GM23338 (cell line): ENCODE measurements at regions not wholly inside any gene's neighbourhood (a gene's known extent, or its start where the extent isn't known, plus 50 kb on each side); places are given as distances from the start of the nearest gene placed in this dataset.

Experiments used
- ATAC-seq: fragments of 200-7000 bp; cut with Tn5 transposase; 3 replicates; pipeline ENCODE4 v1.9.1; 2020
- DNase-seq: peaks from one replicate; pipeline ENCODE4 v3.0.0-alpha.2; 2015; ENCODE audit warnings: low spot score
- H2AFZ ChIP-seq: fragments of 200-600 bp; sonication (generic); 2 replicates; pipeline ENCODE4 v1.8.0; 2016; ENCODE audit warnings: antibody characterized with exemption, mild to moderate bottlenecking, moderate library complexity
- H3F3A ChIP-seq: fragments of 200-600 bp; sonication (generic); replicated peaks from 2 replicates; pipeline ENCODE4 v1.8.0; 2017; ENCODE audit warnings: antibody characterized with exemption, mixed run types, low read depth
- H3K27ac ChIP-seq: fragments of 200-600 bp; sonication (generic); 2 replicates; pipeline ENCODE4 v1.6.1; 2016; ENCODE audit warnings: low read depth
- H3K27me3 ChIP-seq: fragments of 200-600 bp; sonication (generic); 2 replicates; pipeline ENCODE4 v1.8.0; 2016; ENCODE audit warnings: mild to moderate bottlenecking, mixed run types, moderate library complexity; ENCODE audit not compliant: insufficient read depth
- H3K36me3 ChIP-seq: fragments of 200-600 bp; sonication (generic); 2 replicates; pipeline ENCODE4 v1.8.0; 2016; ENCODE audit warnings: mild to moderate bottlenecking; ENCODE audit not compliant: insufficient read depth
- H3K4me1 ChIP-seq: fragments of 200-600 bp; sonication (generic); 2 replicates; pipeline ENCODE4 v1.8.0; 2016; ENCODE audit warnings: mild to moderate bottlenecking, moderate library complexity; ENCODE audit not compliant: insufficient read depth
- H3K4me2 ChIP-seq: fragments of 200-600 bp; sonication (generic); 2 replicates; pipeline ENCODE4 v1.7.1; 2017; ENCODE audit warnings: mixed run types
- H3K4me3 ChIP-seq: fragments of 200-600 bp; sonication (generic); 2 replicates; pipeline ENCODE4 v1.6.1; 2016; ENCODE audit warnings: mixed run types
- H3K79me2 ChIP-seq: fragments of 200-600 bp; sonication (generic); replicated peaks from 2 replicates; pipeline ENCODE4 v1.8.0; 2017; ENCODE audit warnings: mild to moderate bottlenecking; ENCODE audit not compliant: insufficient read depth
- H3K9me2 ChIP-seq: fragments of 200-600 bp; sonication (generic); 2 replicates; pipeline ENCODE4 v1.8.0; 2017; ENCODE audit not compliant: insufficient read depth
- H4K20me1 ChIP-seq: fragments of 200-600 bp; sonication (generic); replicated peaks from 2 replicates; pipeline ENCODE4 v1.8.0; 2017; ENCODE audit warnings: mild to moderate bottlenecking; ENCODE audit not compliant: insufficient read depth
- H3K27ac Mint-ChIP-seq: 2 replicates; pipeline ENCODE4 v1.8.0; 2020; ENCODE audit warnings: inconsistent platforms, mild to moderate bottlenecking, moderate library complexity, mixed read lengths
- H3K27me3 Mint-ChIP-seq: 3 replicates; pipeline ENCODE4 v1.8.0; 2022; ENCODE audit warnings: low read depth, mild to moderate bottlenecking, moderate library complexity, mixed read lengths, inconsistent platforms; ENCODE audit not compliant: insufficient read depth, poor library complexity
- H3K36me3 Mint-ChIP-seq: 3 replicates; pipeline ENCODE4 v1.8.0; 2021; ENCODE audit warnings: low read depth, mild to moderate bottlenecking, inconsistent platforms, moderate library complexity, mixed read lengths
- H3K4me1 Mint-ChIP-seq: 3 replicates; pipeline ENCODE4 v1.8.0; 2020; ENCODE audit warnings: mild to moderate bottlenecking, inconsistent platforms, mixed read lengths
- H3K4me3 Mint-ChIP-seq: 3 replicates; pipeline ENCODE4 v1.8.0; 2021; ENCODE audit warnings: moderate library complexity, mild to moderate bottlenecking, inconsistent platforms, mixed read lengths
- H3K9me3 Mint-ChIP-seq: 3 replicates; pipeline ENCODE4 v1.8.0; 2020; ENCODE audit warnings: moderate library complexity, mild to moderate bottlenecking, inconsistent platforms, mixed read lengths
- CREB1 ChIP-seq: fragments of 250-450 bp; sonication (Bioruptor Pico); IDR thresholded peaks from 2 replicates; pipeline ENCODE4 v1.5.0; 2020; ENCODE audit warnings: low read depth, mild to moderate bottlenecking, moderate library complexity
- CTCF ChIP-seq, 2 experiments: fragments of 200-600 bp in 1 of 2; sonication (generic) in 1 of 2; conservative IDR thresholded peaks; 2 replicates each; pipeline versions ENCODE4 v1.5.1 to v1.6.1; 2016 to 2017; ENCODE audit warnings: antibody characterized with exemption in 2 of 2, low read depth in 2 of 2, mild to moderate bottlenecking in 2 of 2, moderate library complexity in 1 of 2
- ETS1 ChIP-seq: IDR thresholded peaks from 2 replicates; pipeline ENCODE4 v1.6.1; 2016; ENCODE audit warnings: antibody characterized with exemption
- EZH2 ChIP-seq: fragments of 200-600 bp; sonication (generic); IDR thresholded peaks from one replicate; pipeline ENCODE4 v1.8.0; 2017; ENCODE audit warnings: antibody characterized with exemption, mild to moderate bottlenecking, low read depth; ENCODE audit not compliant: unreplicated experiment
- EZH2phosphoT487 ChIP-seq: fragments of 200-600 bp; sonication (generic); IDR thresholded peaks from one replicate; pipeline ENCODE4 v1.8.1; 2018; ENCODE audit warnings: antibody characterized with exemption; ENCODE audit not compliant: unreplicated experiment
- JUNB ChIP-seq: IDR thresholded peaks from one replicate; pipeline ENCODE4 v1.6.1; 2016; ENCODE audit warnings: antibody characterized with exemption; ENCODE audit not compliant: unreplicated experiment
- NANOG ChIP-seq: IDR thresholded peaks from 2 replicates; pipeline ENCODE4 v1.6.1; 2016; ENCODE audit warnings: antibody characterized with exemption, borderline replicate concordance
- POLR2AphosphoS5 ChIP-seq: IDR thresholded peaks from 2 replicates; pipeline ENCODE4 v1.6.1; 2016; ENCODE audit warnings: antibody characterized with exemption, low read depth
- REST ChIP-seq: IDR thresholded peaks from one replicate; pipeline ENCODE4 v1.6.1; 2018; ENCODE audit warnings: antibody characterized with exemption; ENCODE audit not compliant: unreplicated experiment
- STAT1 ChIP-seq: IDR thresholded peaks from one replicate; pipeline ENCODE4 v1.6.1; 2016; ENCODE audit warnings: antibody characterized with exemption; ENCODE audit not compliant: unreplicated experiment
- ZNF114 ChIP-seq: fragments of 250-450 bp; sonication (Bioruptor Pico); IDR thresholded peaks from 2 replicates; pipeline ENCODE4 v1.5.0; 2020; ENCODE audit warnings: mild to moderate bottlenecking, moderate library complexity
- ZNF331 ChIP-seq: fragments of 250-450 bp; sonication (Bioruptor Pico); IDR thresholded peaks from 2 replicates; pipeline ENCODE4 v1.5.0; 2020; ENCODE audit warnings: low read depth, mild to moderate bottlenecking, moderate library complexity
- ZNF462 ChIP-seq: fragments of 250-450 bp; sonication (Bioruptor Pico); IDR thresholded peaks from 2 replicates; pipeline ENCODE4 v1.5.0; 2020; ENCODE audit warnings: mild to moderate bottlenecking, moderate library complexity

GRCh38 chr20:52305858-52306257, 114.3 kb upstream of the ZFP64 start:
- Histone ChIP-seq H3F3A (no peaks in the 10 kb centered on the region), H4K20me1 (no peaks in the 10 kb centered on the region)
- DNase-seq: no peak

More at GRCh38 chr20:52305858-52306257, 114.3 kb upstream of the ZFP64 start:
- Mint-ChIP-seq H3K27ac (no peak overlapping the region), H3K36me3 (no peaks in the 10 kb centered on the region), H3K4me1 (peaks cover 21% of the 10 kb centered on the region), H3K9me3 (no peaks in the 10 kb centered on the region; the same call in 2 of the 3 replicates), H3K4me3 (no peak overlapping the region), H3K27me3 (peaks cover 7% of the 10 kb centered on the region)
- no peak overlapping the region for H3K4me2 ChIP-seq
- no peaks in the 10 kb centered on the region for H3K36me3 ChIP-seq
- H3K79me2 ChIP-seq: no peaks in the 10 kb centered on the region
- ATAC-seq: no peak
- H3K4me1 ChIP-seq: peaks cover 21% of the 10 kb centered on the region
- no peak overlapping the region for H2AFZ ChIP-seq
- no peak overlapping the region for H3K4me3 ChIP-seq
- TF ChIP-seq EZH2 (no peak), CREB1 (CRISPR knock-in tag) (no peak), CTCF (conservative IDR thresholded peaks at IDR 0.05; ENCODE audit: low read depth in 2 of 2) (no peak), ZNF462 (no peak), EZH2phosphoT487 (no peak), REST (no peak), POLR2AphosphoS5 (no peak), ZNF331 (no peak), NANOG (no peak), STAT1 (no peak), JUNB (no peak), ZNF114 (no peak), ETS1 (no peak)
- H3K9me2 ChIP-seq: no peaks in the 10 kb centered on the region
- H3K27me3 ChIP-seq: peaks cover 11% of the 10 kb centered on the region
- no peak overlapping the region for H3K27ac ChIP-seq
